ENCODE measurements at regions not wholly inside any gene's neighbourhood (a gene's known extent, or its start where the extent isn't known, plus 50 kb on each side); places are given as distances from the start of the nearest gene placed in this dataset.
"Not testable (repeated sequence)": the region's sequence is repeated elsewhere in the genome, so short reads cannot be mapped to it uniquely, and the experiment has no call there.

- intact Hi-C loops (cut with DNase I): not testable (repeated sequence)
- peak; percentile 31 for ATAC-seq (ENCODE audit: poor library complexity)
Observed at GRCh38 chrY:25817387-25817786, 195.5 kb downstream of the CDY1 start.

GRCh38 chrY:25818978-25819377 lies 197.1 kb downstream of the CDY1 start:
- ATAC-seq (ENCODE audit: poor library complexity); DNase-seq; intact Hi-C loops (cut with DNase I): not testable (repeated sequence)

More at GRCh38 chrY:25817387-25817786, 195.5 kb downstream of the CDY1 start:
- DNase-seq: not testable (repeated sequence)

- peak; percentile 94 for ATAC-seq (ENCODE audit: poor library complexity)
- intact Hi-C loops (cut with DNase I); DNase-seq: not testable (repeated sequence)
Observed at GRCh38 chrY:25821661-25822291, 199.9 kb downstream of the CDY1 start.

GRCh38 chrY:25825848-25826378 lies 204.0 kb downstream of the CDY1 start:
- DNase-seq; intact Hi-C loops (cut with DNase I); ATAC-seq (ENCODE audit: poor library complexity): not testable (repeated sequence)

- ATAC-seq (ENCODE audit: poor library complexity); intact Hi-C loops (cut with DNase I); DNase-seq: not testable (repeated sequence)
Observed at GRCh38 chrY:25839923-25840322, 218.0 kb downstream of the CDY1 start.

GRCh38 chrY:25868528-25868927 lies 246.6 kb downstream of the CDY1 start:
- DNase-seq; ATAC-seq (ENCODE audit: poor library complexity); intact Hi-C loops (cut with DNase I): not testable (repeated sequence)

- DNase-seq; ATAC-seq (ENCODE audit: poor library complexity); intact Hi-C loops (cut with DNase I): not testable (repeated sequence)
Observed at GRCh38 chrY:25878990-25879389, 257.1 kb downstream of the CDY1 start.

- intact Hi-C loops (cut with DNase I); DNase-seq; ATAC-seq (ENCODE audit: poor library complexity): not testable (repeated sequence)
Observed at GRCh38 chrY:25920975-25921374, 299.1 kb downstream of the CDY1 start.

Data from Right ventricle myocardium superior (tissue), 1 donor.